ENCODE measurements at regions not wholly inside any gene's neighbourhood (a gene's known extent, or its start where the extent isn't known, plus 50 kb on each side); places are given as distances from the start of the nearest gene placed in this dataset.

- no peak overlapping the region for H3K27ac ChIP-seq (ENCODE audit: low read depth, low read length, poor library complexity, severe bottlenecking)
- H3K79me2 ChIP-seq (ENCODE audit: insufficient read depth, low read length) = no peaks in the 10 kb centered on the region
- H3K4me1 ChIP-seq (ENCODE audit: insufficient read depth, low read length, severe bottlenecking) = no peaks in the 10 kb centered on the region
- H3K4me3 ChIP-seq (ENCODE audit: low read depth, low read length, poor library complexity, severe bottlenecking) = no peak overlapping the region
- no peak for TF ChIP-seq EZH2 (IDR thresholded peaks at IDR 0.05; ENCODE audit: borderline replicate concordance, low read length)
- TF ChIP-seq, protein P1, sequence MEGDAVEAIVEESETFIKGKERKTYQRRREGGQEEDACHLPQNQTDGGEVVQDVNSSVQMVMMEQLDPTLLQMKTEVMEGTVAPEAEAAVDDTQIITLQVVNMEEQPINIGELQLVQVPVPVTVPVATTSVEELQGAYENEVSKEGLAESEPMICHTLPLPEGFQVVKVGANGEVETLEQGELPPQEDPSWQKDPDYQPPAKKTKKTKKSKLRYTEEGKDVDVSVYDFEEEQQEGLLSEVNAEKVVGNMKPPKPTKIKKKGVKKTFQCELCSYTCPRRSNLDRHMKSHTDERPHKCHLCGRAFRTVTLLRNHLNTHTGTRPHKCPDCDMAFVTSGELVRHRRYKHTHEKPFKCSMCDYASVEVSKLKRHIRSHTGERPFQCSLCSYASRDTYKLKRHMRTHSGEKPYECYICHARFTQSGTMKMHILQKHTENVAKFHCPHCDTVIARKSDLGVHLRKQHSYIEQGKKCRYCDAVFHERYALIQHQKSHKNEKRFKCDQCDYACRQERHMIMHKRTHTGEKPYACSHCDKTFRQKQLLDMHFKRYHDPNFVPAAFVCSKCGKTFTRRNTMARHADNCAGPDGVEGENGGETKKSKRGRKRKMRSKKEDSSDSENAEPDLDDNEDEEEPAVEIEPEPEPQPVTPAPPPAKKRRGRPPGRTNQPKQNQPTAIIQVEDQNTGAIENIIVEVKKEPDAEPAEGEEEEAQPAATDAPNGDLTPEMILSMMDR (IDR thresholded peaks at IDR 0.05; ENCODE audit: low read length) = no peak
- no peaks in the 10 kb centered on the region for H3F3A ChIP-seq (ENCODE audit: insufficient read depth, low read length)
- H3K9ac ChIP-seq (ENCODE audit: low read length) = no peak overlapping the region
- no peaks in the 10 kb centered on the region for H3K27me3 ChIP-seq (ENCODE audit: insufficient read depth, low read length)
- no peaks in the 10 kb centered on the region for H4K20me1 ChIP-seq (ENCODE audit: insufficient read depth, low read length)
- no peaks in the 10 kb centered on the region for H3K36me3 ChIP-seq (ENCODE audit: insufficient read depth, low read length)
- H3K9me3 ChIP-seq (ENCODE audit: low read length) = no peaks in the 10 kb centered on the region
- no peak overlapping the region for H2AFZ ChIP-seq (ENCODE audit: low read length)
- no peaks in the 10 kb centered on the region for H3K9me2 ChIP-seq (ENCODE audit: low read depth, low read length)
- H3K4me2 ChIP-seq (ENCODE audit: low read length) = no peak overlapping the region
Measured at GRCh38 chr11:19329970-19330369, 89.2 kb upstream of the E2F8 start.

DNA sequence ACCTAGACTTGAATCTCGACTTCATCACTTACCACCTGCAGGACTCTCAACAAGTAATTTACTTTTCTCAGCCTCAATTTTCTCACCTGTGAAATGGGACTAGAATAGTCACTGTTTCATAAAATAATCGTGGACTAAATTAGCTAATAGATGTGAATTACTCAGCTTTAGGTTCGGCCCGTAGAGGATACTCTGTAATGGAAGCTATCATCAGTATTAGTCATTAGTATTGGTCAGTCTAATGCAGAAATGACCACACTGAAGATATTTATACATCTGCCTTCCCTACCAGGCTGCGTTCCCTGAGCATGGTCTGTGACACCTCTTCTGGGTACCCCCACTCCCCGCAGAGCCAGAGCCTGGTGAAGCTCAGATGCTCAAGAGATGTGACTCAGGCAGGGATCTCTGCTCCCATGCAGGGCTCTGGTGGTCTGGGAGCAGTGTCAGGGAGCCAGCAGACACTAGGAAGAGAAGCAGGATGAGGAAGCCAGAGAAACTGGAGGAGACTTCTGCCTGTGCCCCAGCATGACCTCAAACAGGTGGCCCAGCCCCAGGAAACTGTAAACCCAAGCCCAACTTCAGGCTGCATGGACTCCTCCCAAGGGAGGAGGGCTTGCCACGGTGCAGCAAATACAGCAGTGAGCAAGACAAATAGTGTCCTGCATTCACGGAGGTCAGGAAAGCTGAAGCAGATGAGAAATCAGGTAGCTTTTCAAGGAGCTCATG lies 88.0 kb upstream of the E2F8 start:
- H3K4me2 ChIP-seq (ENCODE audit: low read length) = no peak overlapping the region
- H3K9ac ChIP-seq (ENCODE audit: low read length) = no peak overlapping the region
- H3K79me2 ChIP-seq (ENCODE audit: insufficient read depth, low read length) = no peaks in the 10 kb centered on the region
- H4K20me1 ChIP-seq (ENCODE audit: insufficient read depth, low read length) = no peaks in the 10 kb centered on the region
- H3F3A ChIP-seq (ENCODE audit: insufficient read depth, low read length) = no peaks in the 10 kb centered on the region
- no peak overlapping the region for H2AFZ ChIP-seq (ENCODE audit: low read length)
- no peaks in the 10 kb centered on the region for H3K4me1 ChIP-seq (ENCODE audit: insufficient read depth, low read length, severe bottlenecking)
- H3K4me3 ChIP-seq (ENCODE audit: low read depth, low read length, poor library complexity, severe bottlenecking) = no peak overlapping the region
- no peaks in the 10 kb centered on the region for H3K9me3 ChIP-seq (ENCODE audit: low read length)
- H3K27me3 ChIP-seq (ENCODE audit: insufficient read depth, low read length) = no peaks in the 10 kb centered on the region
- H3K27ac ChIP-seq (ENCODE audit: low read depth, low read length, poor library complexity, severe bottlenecking) = no peak overlapping the region
- H3K36me3 ChIP-seq (ENCODE audit: insufficient read depth, low read length) = no peaks in the 10 kb centered on the region
- H3K9me2 ChIP-seq (ENCODE audit: low read depth, low read length) = no peaks in the 10 kb centered on the region
- TF ChIP-seq, protein P1 (IDR thresholded peaks at IDR 0.05; ENCODE audit: low read length) = no peak
- TF ChIP-seq EZH2 (IDR thresholded peaks at IDR 0.05; ENCODE audit: borderline replicate concordance, low read length) = no peak

DNA sequence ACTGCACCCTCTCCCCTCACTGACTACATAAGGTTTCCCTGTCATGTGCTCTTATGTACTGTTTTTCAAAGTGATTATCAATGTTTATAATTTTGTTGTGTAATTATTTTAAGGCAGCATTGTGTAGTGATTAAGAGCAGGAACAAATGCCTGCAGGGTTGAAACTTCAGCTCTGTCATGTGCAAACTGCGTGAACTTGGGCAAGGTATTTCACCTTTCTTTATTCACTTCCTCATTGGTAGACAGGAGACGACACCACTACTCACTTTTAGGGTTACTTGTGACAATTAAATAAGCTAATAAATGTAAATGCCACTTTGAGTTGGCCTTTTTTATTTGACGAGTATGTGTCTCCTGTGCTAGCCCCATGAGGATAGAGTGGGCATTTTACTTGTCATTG lies 86.5 kb upstream of the E2F8 start:
- H3K4me3 ChIP-seq (ENCODE audit: low read depth, low read length, poor library complexity, severe bottlenecking) = no peak overlapping the region
- no peaks in the 10 kb centered on the region for H3K9me3 ChIP-seq (ENCODE audit: low read length)
- H3K79me2 ChIP-seq (ENCODE audit: insufficient read depth, low read length) = no peaks in the 10 kb centered on the region
- no peaks in the 10 kb centered on the region for H3K9me2 ChIP-seq (ENCODE audit: low read depth, low read length)
- no peaks in the 10 kb centered on the region for H4K20me1 ChIP-seq (ENCODE audit: insufficient read depth, low read length)
- no peaks in the 10 kb centered on the region for H3K27me3 ChIP-seq (ENCODE audit: insufficient read depth, low read length)
- H3K4me2 ChIP-seq (ENCODE audit: low read length) = no peak overlapping the region
- no peak overlapping the region for H3K9ac ChIP-seq (ENCODE audit: low read length)
- H3K27ac ChIP-seq (ENCODE audit: low read depth, low read length, poor library complexity, severe bottlenecking) = no peak overlapping the region
- TF ChIP-seq, protein P1 (IDR thresholded peaks at IDR 0.05; ENCODE audit: low read length) = no peak
- no peak for TF ChIP-seq EZH2 (IDR thresholded peaks at IDR 0.05; ENCODE audit: borderline replicate concordance, low read length)
- no peaks in the 10 kb centered on the region for H3K4me1 ChIP-seq (ENCODE audit: insufficient read depth, low read length, severe bottlenecking)
- no peaks in the 10 kb centered on the region for H3K36me3 ChIP-seq (ENCODE audit: insufficient read depth, low read length)
- no peak overlapping the region for H2AFZ ChIP-seq (ENCODE audit: low read length)
- no peaks in the 10 kb centered on the region for H3F3A ChIP-seq (ENCODE audit: insufficient read depth, low read length)

All from OCI-LY1 (cell line).